C1 segment of cervical spinal cord (tissue), 14 donors: ENCODE measurements at regions not wholly inside any gene's neighbourhood (a gene's known extent, or its start where the extent isn't known, plus 50 kb on each side); places are given as distances from the start of the nearest gene placed in this dataset.

Experiments used
- DNase-seq, 14 donors: peaks; one replicate each; lab custom pipeline; 2025; lab: John Stamatoyannopoulos, UW

GRCh38 chr7:80403686-80404241 lies 108.1 kb downstream of the GNAT3 start:
- DNase-seq = no peak

DNA sequence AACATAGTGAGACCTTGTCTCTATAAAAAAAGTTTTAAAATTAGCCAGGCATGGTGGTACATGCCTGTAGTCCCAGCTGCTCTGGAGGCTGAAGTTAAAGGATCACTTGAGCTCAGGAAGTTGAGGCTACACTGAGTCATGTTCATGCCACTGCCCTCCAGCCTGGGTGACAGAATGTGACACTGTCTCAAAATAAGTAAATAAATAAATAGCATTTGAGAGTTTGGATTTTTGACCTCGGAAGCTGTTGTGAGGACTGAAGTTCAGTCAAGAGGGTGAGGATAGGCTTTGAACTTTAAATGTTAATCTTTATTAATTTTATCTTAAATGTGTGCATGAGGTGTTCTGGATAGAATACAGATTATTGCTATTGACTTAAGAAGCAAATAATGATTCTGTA lies 110.2 kb downstream of the GNAT3 start:
- no peak for DNase-seq

DNA sequence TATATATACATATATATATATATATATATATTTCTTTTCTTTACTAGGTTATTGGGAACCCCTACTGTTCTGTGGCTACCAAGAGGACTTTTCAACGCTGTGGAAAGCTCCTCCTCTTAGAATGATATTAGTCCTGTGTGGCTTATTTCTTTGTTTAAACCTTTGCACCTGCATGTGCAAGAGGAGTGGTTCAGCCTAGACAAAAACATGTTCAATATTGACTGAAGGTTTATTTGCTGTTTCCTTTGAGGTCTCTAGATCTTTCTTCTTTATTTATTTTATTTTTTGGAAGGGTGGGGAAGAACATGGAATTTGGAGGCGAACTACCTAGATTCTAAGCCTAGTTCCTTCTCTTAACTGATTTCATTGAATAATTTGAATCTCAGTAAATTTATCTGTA lies 118.1 kb downstream of the GNAT3 start:
- no peak for DNase-seq

DNA sequence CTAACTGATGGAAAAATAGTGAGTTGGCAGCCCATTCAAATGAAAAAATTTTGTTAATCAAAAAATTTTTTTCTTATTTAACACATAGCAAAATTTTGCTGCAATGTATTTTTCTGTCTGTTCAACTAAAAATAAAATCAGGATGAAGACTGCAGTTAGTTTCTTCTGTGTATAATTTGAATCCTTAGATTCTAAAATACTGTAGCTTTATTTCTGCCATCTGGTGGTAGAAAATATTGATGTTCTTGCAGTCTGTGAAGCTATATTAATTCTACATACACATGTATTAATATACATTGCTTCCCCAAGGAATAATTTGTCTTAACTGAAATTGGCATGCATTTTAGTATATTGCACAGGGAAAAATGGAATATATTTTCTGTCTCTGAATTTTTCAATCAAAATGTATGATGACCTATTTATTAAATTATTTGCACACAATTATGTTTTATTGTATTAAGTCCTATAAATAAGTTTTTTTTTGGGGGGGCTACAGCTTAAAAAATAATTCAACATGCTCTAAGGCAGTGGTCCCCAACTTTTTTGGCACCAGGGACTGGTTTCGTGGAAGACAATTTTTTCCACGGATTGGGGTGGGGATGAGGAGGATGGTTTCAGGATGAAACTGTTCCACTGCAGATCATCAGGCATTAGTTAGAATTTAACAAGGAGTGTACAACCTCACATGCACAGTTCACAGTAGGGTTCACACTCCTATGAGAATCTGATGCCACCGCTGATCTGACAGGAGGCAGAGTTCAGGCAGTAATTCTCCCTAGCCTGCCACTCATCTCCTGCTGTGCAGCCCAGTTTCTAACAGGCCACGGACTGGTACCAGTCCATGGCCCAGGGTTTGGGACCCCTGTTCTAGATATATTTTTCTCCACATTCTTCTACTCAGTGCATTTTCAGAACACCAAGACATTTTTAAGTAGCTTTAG lies 119.4 kb downstream of the GNAT3 start:
- DNase-seq = no peak

GRCh38 chr7:80387634-80388193 lies 124.2 kb downstream of the GNAT3 start:
- no peak for DNase-seq

DNA sequence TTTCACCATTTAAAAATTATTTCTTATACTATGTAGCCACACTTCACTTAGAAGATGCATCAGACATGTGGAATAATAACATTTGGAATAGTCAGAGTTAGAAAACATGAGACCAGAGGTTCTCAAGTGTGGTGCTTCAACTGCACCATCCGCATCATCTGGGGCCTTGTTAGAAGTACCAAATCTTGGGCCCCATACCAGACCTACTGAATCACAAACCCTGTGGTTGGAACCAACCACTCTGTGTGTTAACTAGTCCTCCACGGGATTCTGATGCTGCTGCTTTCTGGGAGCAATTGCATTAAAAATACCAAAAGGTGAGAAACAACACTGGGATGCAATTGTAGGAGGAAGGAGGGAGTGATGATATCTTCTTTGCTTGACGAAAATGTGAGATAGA lies 125.2 kb downstream of the GNAT3 start:
- no peak for DNase-seq

DNA sequence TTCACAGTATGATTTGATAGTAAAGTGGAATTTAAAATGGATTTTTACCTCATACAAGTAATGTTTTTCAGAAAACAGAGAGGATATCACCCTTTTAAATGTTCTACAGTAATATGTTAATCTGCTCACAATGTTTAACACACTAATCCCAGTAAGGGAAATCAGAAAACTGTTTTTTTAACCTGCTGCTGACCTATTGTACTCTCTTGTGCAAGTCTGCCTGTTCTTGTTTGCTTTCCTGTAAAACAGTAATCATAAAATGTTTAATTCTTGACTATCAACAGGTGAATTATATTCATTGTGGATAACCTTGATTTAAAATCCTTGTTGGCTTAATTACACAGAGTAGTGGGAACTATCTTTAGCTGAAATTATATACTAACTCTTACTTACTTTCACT lies 126.4 kb downstream of the GNAT3 start:
- DNase-seq = no peak

DNA sequence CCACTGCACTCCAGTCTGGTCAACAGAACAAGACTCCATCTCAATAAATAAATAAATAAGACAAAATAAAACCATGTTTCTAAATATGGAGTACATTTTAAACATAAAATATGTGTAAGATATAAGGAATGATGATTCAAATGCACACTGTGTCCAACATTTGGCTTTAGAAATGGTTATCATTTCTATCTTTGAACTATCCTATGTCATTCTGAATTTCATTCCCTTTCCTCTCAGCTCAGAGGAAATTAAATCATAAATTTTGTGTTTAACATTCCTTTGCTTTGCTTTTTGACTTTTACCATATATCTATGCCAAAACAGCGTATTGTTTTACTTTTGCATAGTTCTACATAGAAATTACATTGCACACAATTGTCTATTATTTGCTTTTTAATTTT lies 130.9 kb downstream of the GNAT3 start:
- no peak for DNase-seq

GRCh38 chr7:80379034-80379982 lies 132.6 kb downstream of the GNAT3 start:
- no peak for DNase-seq

GRCh38 chr7:80374321-80374720 lies 137.5 kb downstream of the GNAT3 start:
- DNase-seq = no peak

DNA sequence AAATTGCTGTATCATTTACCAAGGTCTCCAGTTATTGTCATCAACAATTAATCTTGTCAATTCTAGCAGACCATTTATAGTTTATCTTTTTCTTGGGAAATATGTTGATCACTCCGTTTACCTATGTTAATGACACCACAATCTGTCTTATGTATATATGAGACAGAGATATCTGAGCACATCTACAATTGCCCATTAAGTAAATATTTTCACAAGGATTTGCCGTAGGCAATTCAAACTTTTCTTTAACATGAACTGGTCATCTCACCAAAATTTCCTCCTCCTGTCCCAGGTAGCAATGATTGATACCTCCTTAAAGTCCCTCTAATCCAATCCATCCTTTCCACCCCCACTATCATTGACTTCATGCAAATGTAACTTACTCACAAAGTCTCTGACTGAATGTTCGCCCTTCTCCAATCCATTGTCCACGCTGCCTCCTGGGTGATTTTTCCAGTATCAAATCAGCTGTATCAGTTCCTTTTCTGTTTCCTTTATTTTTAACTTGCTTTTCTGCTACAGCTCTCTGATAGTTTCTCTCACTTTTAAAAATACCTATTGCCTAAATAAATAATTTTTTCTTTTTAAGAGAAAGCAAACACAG lies 138.3 kb downstream of the GNAT3 start:
- DNase-seq = no peak

DNA sequence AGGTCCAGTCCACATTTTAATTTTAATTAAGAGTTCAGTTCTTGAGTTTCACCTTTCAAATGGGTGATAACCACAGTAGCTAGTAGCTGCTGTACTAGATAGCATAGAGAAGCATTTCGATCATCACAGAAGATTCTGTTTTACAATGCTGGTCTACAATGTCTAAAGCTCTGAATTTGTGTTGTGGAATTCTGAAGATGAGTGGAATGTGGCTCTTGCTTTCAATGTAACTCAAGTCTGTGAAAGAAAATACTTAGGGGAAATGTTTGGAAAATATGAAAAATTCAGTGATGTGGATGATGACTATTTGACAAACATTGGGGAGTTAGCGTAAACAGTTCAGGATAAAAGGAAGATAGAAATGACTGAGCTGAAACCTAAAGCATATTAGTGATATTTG lies 139.4 kb downstream of the GNAT3 start:
- no peak for DNase-seq

DNA sequence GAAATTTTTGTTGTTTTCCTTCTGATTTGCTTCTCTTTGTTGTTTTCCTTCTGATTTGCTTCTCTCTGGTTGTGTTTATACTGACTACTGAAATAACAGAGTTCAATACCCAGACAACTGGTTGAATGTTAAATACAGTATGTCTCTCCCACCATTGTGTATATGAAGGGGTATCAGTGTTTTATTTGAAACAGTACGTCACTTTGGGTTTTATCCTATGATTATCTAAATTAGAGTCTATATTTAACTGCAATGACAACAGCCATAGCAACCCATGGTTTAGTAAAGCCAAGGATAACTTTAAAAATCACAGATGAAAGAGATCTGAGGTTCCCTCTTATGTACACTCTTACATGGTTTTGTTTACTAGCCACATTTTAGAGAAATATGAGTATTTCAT lies 141.3 kb downstream of the GNAT3 start:
- no peak for DNase-seq

- DNase-seq = no peak
These were observed 142.5 kb downstream of the GNAT3 start for GRCh38 chr7:80369321-80369720.

DNA sequence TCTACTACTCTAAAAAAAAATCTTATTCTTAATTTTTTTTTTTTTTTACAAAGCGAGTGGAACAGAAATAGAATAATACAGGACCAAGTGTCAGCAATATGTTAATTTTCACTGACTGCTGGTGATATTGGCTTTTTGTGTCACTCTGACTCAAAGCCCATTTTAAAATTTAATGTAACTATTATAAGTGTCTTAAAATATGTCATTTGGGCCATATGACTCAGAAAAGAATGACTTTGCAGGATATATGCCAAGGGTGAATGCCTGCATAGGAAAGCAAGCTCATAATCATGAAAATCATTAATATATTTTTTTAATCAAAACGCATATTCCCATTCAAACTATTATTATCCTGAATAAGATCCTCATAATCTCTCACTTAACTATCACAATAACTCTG lies 149.2 kb downstream of the GNAT3 start:
- no peak for DNase-seq

GRCh38 chr7:80362010-80362618 lies 149.8 kb downstream of the GNAT3 start:
- DNase-seq = no peak

- no peak for DNase-seq
These were observed 152.4 kb downstream of the GNAT3 start for GRCh38 chr7:80359476-80359875.

GRCh38 chr7:80359029-80359428 lies 152.8 kb downstream of the GNAT3 start:
- no peak for DNase-seq

DNA sequence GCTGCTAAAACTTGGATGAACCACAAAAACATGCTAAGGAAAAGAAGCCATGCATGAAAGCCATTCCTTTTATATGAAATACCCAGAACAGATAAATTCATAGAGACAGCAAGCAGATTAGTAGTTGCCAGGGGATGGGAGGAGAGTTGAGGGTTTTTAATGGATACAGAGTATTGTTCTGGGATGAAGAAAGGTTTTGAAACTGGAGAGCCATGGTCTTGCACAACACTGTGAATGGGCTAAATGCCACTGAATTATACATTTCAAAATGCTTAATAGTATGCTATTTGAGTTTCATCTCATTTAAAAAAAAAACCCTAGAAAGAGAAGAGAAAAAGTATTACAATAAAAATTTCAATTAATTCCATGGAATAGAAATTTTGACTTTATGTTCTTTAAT lies 154.3 kb downstream of the GNAT3 start:
- DNase-seq = no peak

GRCh38 chr7:80350430-80350829 lies 161.4 kb downstream of the GNAT3 start:
- DNase-seq = no peak

- no peak for DNase-seq
These were observed 163.6 kb downstream of the GNAT3 start for GRCh38 chr7:80348223-80348622.
